ENCODE measurements at regions not wholly inside any gene's neighbourhood (a gene's known extent, or its start where the extent isn't known, plus 50 kb on each side); places are given as distances from the start of the nearest gene placed in this dataset.
"Not testable (repeated sequence)": the region's sequence is repeated elsewhere in the genome, so short reads cannot be mapped to it uniquely, and the experiment has no call there.

- not testable (repeated sequence) for TF ChIP-seq POLR2A (IDR thresholded peaks at IDR 0.05; ENCODE audit: extremely low read depth, insufficient read length); CTCF (IDR thresholded peaks at IDR 0.05; ENCODE audit: low read depth, low read length); MYC (IDR thresholded peaks at IDR 0.05; ENCODE audit: low read depth, low read length)
These were observed 126.1 kb upstream of the ZC3H12C start for GRCh38 chr11:109967136-109967535.
